ENCODE measurements at regions not wholly inside any gene's neighbourhood (a gene's known extent, or its start where the extent isn't known, plus 50 kb on each side); places are given as distances from the start of the nearest gene placed in this dataset.

DNA sequence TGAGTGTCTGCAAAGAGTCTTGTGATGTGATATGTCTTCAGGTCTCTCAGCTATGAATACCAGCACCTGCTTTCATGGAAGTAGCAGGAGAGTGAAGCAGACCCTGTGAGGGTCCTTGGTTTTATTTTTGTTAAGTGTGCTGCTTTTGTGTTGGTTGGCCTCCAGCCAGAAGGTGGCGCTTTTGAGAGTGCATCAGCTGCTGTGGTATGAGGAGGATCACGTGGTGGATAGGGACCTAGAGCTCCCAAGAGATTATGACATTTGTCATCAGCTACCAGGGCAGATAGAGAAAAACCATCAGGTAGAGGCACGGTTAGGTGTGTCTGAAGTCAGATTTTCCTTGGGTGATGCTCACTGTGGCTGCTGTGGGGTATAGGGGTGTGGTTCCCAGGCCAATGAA lies 1232.1 kb downstream of the MRPL39 start:
- Histone ChIP-seq H3F3A (ENCODE audit: low read depth) (no peaks in the 10 kb centered on the region), H3K4me2 (ENCODE audit: low read depth, low read length, poor library complexity, severe bottlenecking) (no peak overlapping the region), H4K20me1 (ENCODE audit: insufficient read depth, low read length, poor library complexity, severe bottlenecking) (no peaks in the 10 kb centered on the region), H2AFZ (ENCODE audit: low read length) (peak overlapping the region; percentile 44; the same call in 1 of the 2 replicates), H3K36me3 (ENCODE audit: insufficient read depth, low read length) (no peaks in the 10 kb centered on the region), H3K79me2 (ENCODE audit: insufficient read depth, low read length) (no peaks in the 10 kb centered on the region), H3K4me1 (ENCODE audit: insufficient read depth, low read length, poor library complexity, severe bottlenecking) (no peaks in the 10 kb centered on the region), H3K9me2 (replicated peaks; ENCODE audit: low read depth, low read length) (no peaks in the 10 kb centered on the region), H3K9ac (ENCODE audit: low read depth, low read length, poor library complexity, severe bottlenecking) (no peak overlapping the region), H3K27me3 (ENCODE audit: insufficient read depth, low read length, poor library complexity, severe bottlenecking) (no peaks in the 10 kb centered on the region), H3K4me3 (ENCODE audit: low read length, poor library complexity, severe bottlenecking) (no peak overlapping the region), H3K9me3 (ENCODE audit: insufficient read depth, low read depth, low read length) (no peaks in the 10 kb centered on the region)
- TF ChIP-seq, protein P1, sequence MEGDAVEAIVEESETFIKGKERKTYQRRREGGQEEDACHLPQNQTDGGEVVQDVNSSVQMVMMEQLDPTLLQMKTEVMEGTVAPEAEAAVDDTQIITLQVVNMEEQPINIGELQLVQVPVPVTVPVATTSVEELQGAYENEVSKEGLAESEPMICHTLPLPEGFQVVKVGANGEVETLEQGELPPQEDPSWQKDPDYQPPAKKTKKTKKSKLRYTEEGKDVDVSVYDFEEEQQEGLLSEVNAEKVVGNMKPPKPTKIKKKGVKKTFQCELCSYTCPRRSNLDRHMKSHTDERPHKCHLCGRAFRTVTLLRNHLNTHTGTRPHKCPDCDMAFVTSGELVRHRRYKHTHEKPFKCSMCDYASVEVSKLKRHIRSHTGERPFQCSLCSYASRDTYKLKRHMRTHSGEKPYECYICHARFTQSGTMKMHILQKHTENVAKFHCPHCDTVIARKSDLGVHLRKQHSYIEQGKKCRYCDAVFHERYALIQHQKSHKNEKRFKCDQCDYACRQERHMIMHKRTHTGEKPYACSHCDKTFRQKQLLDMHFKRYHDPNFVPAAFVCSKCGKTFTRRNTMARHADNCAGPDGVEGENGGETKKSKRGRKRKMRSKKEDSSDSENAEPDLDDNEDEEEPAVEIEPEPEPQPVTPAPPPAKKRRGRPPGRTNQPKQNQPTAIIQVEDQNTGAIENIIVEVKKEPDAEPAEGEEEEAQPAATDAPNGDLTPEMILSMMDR (conservative IDR thresholded peaks at IDR 0.05; ENCODE audit: low read length) = peak; percentile 75
- no peak for TF ChIP-seq EZH2phosphoT487 (IDR thresholded peaks at IDR 0.05; ENCODE audit: borderline replicate concordance)

DNA sequence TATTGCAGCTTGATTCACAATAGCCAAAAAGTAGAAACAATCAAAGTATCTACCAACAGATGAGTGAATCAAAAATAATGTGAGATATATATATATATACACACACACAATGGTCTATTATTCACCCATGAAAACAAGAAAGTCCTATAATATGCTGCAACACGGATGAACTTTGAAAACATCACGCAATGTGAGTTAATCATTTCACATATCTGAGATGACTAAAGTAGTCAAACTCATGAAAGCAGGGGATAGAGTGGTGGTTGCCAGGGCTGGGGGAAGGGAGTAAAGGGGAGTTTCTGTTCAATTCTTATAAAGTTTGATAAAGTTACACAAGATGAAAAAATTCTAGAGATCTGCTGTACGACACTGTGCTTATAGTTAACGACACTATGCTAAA lies 1234.8 kb downstream of the MRPL39 start:
- no peaks in the 10 kb centered on the region for H4K20me1 ChIP-seq (ENCODE audit: insufficient read depth, low read length, poor library complexity, severe bottlenecking)
- H3K4me3 ChIP-seq (ENCODE audit: low read length, poor library complexity, severe bottlenecking) = no peak overlapping the region
- no peak overlapping the region for H2AFZ ChIP-seq (ENCODE audit: low read length)
- no peak overlapping the region for H3K4me2 ChIP-seq (ENCODE audit: low read depth, low read length, poor library complexity, severe bottlenecking)
- no peak for TF ChIP-seq EZH2phosphoT487 (IDR thresholded peaks at IDR 0.05; ENCODE audit: borderline replicate concordance)
- TF ChIP-seq, protein P1 (conservative IDR thresholded peaks at IDR 0.05; ENCODE audit: low read length) = no peak
- H3K9me3 ChIP-seq (ENCODE audit: insufficient read depth, low read depth, low read length) = no peaks in the 10 kb centered on the region
- H3K9ac ChIP-seq (ENCODE audit: low read depth, low read length, poor library complexity, severe bottlenecking) = no peak overlapping the region
- no peaks in the 10 kb centered on the region for H3K36me3 ChIP-seq (ENCODE audit: insufficient read depth, low read length)
- no peaks in the 10 kb centered on the region for H3K9me2 ChIP-seq (replicated peaks; ENCODE audit: low read depth, low read length)
- H3K79me2 ChIP-seq (ENCODE audit: insufficient read depth, low read length) = no peaks in the 10 kb centered on the region
- no peaks in the 10 kb centered on the region for H3K4me1 ChIP-seq (ENCODE audit: insufficient read depth, low read length, poor library complexity, severe bottlenecking)
- no peaks in the 10 kb centered on the region for H3F3A ChIP-seq (ENCODE audit: low read depth)
- H3K27me3 ChIP-seq (ENCODE audit: insufficient read depth, low read length, poor library complexity, severe bottlenecking) = no peaks in the 10 kb centered on the region

DNA sequence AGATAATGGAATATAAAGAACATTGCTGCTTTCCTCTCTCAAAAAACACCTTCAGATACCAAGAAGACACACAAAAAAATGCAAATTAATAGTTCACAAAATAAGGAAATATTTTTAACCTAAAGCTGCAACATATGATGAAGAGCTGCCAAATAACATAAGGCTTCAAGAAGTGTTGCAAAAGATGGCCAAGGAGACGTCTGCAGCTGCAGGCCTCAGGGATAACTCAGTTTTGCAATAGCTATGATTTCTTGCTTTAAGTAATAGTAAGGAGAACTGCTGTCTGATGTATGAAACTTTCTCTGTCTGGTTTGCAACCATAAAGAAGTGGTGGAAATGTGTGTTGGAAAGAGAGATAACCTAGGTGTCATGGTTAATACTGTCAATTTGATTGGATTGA lies 1237.5 kb downstream of the MRPL39 start:
- H3K27me3 ChIP-seq (ENCODE audit: insufficient read depth, low read length, poor library complexity, severe bottlenecking) = no peaks in the 10 kb centered on the region
- H4K20me1 ChIP-seq (ENCODE audit: insufficient read depth, low read length, poor library complexity, severe bottlenecking) = no peaks in the 10 kb centered on the region
- no peaks in the 10 kb centered on the region for H3K36me3 ChIP-seq (ENCODE audit: insufficient read depth, low read length)
- no peaks in the 10 kb centered on the region for H3K79me2 ChIP-seq (ENCODE audit: insufficient read depth, low read length)
- no peaks in the 10 kb centered on the region for H3K4me1 ChIP-seq (ENCODE audit: insufficient read depth, low read length, poor library complexity, severe bottlenecking)
- H3K9ac ChIP-seq (ENCODE audit: low read depth, low read length, poor library complexity, severe bottlenecking) = no peak overlapping the region
- no peak overlapping the region for H3K4me2 ChIP-seq (ENCODE audit: low read depth, low read length, poor library complexity, severe bottlenecking)
- H3K4me3 ChIP-seq (ENCODE audit: low read length, poor library complexity, severe bottlenecking) = no peak overlapping the region
- no peak overlapping the region for H2AFZ ChIP-seq (ENCODE audit: low read length)
- H3K9me2 ChIP-seq (replicated peaks; ENCODE audit: low read depth, low read length) = no peaks in the 10 kb centered on the region
- TF ChIP-seq, protein P1 (conservative IDR thresholded peaks at IDR 0.05; ENCODE audit: low read length) = no peak
- TF ChIP-seq EZH2phosphoT487 (IDR thresholded peaks at IDR 0.05; ENCODE audit: borderline replicate concordance) = no peak
- H3F3A ChIP-seq (ENCODE audit: low read depth) = no peaks in the 10 kb centered on the region
- H3K9me3 ChIP-seq (ENCODE audit: insufficient read depth, low read depth, low read length) = no peaks in the 10 kb centered on the region

Data from Loucy (cell line).